HG03457 (cell line): ENCODE measurements at regions not wholly inside any gene's neighbourhood (a gene's known extent, or its start where the extent isn't known, plus 50 kb on each side); places are given as distances from the start of the nearest gene placed in this dataset.
"Not testable (repeated sequence)": the region's sequence is repeated elsewhere in the genome, so short reads cannot be mapped to it uniquely, and the experiment has no call there.

Experiments used
- ATAC-seq: cut with Tn5 transposase; IDR thresholded peaks from one replicate; pipeline ENCODE4 v1.9.1; 2021; ENCODE audit warnings: moderate number of reproducible peaks; ENCODE audit not compliant: unreplicated experiment

- ATAC-seq: no peak
These were observed 381.8 kb downstream of the MLLT3 start for GRCh38 chr9:20240498-20240897.

- no peak for ATAC-seq
These were observed 383.4 kb downstream of the MLLT3 start for GRCh38 chr9:20238921-20239320.

DNA sequence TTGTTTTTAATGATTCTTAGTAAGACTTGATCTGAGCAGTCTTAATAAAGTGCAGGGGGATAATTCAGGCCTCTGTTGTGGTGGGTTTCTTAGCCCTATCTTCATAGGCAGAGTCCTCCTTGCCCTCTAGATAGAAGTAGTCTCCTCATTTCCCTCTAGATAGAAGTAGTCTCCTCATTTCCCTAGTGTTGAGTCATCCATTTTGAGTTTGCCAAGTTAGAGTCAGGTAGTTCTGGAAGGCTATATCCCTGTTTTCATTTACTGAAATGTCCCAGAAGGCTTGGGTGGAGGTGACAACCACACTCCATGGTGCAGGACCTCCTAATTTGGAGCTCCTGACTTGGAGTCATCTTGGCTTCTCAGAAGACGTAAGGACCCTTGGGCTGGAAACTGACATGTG is 384.6 kb downstream of the MLLT3 start:
- ATAC-seq: no peak

DNA sequence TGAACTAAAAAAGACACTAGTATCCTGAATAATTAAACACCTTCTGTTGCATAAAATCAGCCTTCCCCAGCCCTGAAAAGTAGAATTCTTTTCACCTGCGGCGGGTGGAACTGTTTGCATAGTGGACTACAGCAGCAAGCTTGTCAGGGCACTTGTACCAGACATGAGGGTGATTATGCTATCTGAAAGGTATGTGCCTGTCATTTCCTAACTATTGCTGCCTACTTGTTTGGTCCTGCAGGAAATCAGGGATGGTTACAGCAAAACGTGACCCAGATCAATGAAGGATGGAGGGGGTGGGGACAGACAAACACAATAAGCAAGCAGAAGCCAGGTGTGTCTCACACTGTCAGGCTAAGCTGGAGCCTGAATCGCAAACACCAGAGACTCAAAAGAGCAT is 385.6 kb downstream of the MLLT3 start:
- ATAC-seq: no peak

- not testable (repeated sequence) for ATAC-seq
These were observed 387.1 kb downstream of the MLLT3 start for GRCh38 chr9:20235206-20235605.

- ATAC-seq: no peak
These were observed 394.2 kb downstream of the MLLT3 start for GRCh38 chr9:20228096-20228495.

- no peak for ATAC-seq
These were observed 395.0 kb downstream of the MLLT3 start for GRCh38 chr9:20227166-20227874.

GRCh38 chr9:20226345-20226744 is 396.0 kb downstream of the MLLT3 start:
- ATAC-seq: no peak

DNA sequence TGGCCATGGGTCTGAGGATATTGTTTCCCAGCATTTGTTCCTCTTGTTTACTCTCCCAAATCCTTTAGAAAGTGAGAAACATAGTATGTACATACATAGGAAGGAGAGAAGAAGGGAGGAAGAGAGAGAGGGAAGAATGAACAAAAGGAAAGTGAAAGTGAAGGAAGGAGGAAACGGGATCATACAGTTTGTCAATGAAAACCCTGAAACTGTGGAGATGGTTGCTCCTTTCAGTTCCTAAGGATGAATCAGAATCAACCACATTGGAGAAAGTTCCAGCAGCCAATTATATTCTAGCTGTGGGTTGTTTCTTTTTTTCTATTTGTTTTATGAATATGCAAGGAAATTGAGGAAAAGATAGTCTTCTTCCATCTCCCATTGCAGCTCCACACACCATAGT is 396.5 kb downstream of the MLLT3 start:
- no peak for ATAC-seq

GRCh38 chr9:20224756-20225155 is 397.5 kb downstream of the MLLT3 start:
- no peak for ATAC-seq

- no peak for ATAC-seq
These were observed 402.0 kb downstream of the MLLT3 start for GRCh38 chr9:20220286-20220685.

GRCh38 chr9:20219437-20219836 is 402.9 kb downstream of the MLLT3 start:
- no peak for ATAC-seq

DNA sequence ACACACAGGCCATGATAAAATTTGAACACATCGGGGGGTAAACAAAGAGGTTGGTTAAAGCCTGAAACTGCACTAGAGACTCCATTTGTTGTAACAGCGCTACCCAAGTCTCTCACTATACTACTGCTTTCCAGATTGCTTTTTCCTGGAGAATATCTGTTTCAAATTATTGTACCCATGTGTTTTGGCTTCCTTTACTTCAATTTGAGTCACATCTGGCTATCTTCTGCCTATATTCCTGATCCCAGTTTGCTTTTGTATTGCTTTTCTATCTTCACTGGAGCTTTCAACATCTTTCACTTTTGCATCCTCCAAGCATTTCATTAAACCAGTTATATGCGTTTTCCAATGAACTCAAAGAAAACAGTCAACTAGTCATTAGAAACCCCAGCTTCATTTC is 404.7 kb downstream of the MLLT3 start:
- no peak for ATAC-seq

- ATAC-seq: no peak
These were observed 405.9 kb downstream of the MLLT3 start for GRCh38 chr9:20216438-20216837.

- no peak for ATAC-seq
These were observed 406.7 kb downstream of the MLLT3 start for GRCh38 chr9:20215552-20215951.

DNA sequence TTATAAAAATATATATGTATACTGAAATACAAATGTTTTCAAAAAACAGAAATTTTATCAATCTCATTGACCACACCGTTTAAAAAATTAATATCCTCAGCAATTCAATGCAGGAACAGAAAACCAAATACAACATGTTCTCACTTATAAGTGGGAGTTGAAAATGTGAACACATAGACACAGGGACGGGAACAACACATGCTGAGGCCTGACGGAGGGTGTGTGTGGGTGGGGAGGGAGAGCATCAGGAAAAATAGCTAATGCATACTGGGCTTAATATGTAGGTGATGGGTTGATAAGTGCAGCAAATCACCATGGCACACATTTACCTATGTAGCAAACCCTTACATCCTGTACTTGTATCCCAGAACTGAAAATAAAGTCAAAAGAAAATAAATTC is 409.5 kb downstream of the MLLT3 start:
- ATAC-seq: no peak

DNA sequence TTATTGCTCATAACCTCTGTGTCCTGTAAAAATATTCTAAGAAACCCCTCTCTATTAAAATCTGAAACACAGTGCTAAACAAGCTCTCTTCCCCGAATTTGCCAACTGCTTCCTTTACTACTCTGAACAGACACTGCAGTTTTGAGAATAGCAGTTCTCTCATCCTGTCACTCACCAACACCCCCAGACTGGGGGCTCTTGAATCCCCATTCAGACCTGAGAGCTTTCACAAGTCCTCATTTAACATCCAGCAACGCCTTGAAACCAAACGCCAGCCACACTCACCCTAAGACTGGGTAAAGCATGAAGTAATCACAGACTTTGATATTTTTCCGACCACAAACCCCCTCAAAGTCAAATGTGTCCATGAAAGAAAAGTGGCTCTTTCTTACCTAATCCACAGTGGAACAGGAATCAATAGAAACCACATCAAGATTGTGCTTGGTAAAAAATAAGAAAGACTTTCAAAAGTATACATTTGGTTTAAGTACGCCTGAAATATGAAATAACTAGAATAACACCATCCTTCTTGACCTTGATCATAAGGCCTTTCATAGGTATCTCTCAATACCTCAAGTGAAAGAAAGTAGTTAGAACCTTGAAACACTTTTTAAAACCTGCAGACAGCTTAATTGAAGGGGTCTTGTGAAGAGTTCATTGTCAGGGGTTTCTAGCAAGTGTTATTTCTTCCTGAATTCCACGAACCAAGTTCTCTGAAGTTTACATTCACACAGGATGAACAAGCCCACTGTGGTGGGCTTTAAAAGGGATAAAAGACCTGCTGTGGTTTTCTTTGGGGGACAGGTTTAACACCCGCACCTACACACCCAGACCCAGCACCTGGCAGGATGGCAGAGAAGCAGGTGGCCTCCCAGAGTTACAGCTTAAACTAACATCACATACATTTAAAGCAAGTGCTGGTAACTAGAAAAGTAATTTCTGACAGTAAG is 412.6 kb downstream of the MLLT3 start:
- no peak for ATAC-seq

DNA sequence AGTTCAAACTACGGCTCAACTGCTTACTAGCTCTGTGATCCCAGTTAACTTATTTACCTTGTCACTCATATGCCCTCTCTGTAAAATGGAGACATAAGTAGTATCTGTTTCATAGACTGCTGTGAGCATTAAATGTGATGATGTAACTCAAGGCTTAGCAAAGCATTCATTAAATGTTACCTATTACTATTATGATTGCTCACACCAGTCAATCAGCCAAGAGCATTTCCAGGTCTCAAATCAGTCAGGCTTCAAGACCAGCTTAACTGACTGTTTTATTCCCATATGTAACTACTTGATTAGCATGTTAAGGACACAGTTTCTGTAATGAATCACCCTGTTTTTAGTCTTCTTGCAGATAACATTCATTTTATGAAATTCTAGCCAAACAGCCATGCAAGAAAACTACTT is 413.3 kb downstream of the MLLT3 start:
- ATAC-seq: no peak

DNA sequence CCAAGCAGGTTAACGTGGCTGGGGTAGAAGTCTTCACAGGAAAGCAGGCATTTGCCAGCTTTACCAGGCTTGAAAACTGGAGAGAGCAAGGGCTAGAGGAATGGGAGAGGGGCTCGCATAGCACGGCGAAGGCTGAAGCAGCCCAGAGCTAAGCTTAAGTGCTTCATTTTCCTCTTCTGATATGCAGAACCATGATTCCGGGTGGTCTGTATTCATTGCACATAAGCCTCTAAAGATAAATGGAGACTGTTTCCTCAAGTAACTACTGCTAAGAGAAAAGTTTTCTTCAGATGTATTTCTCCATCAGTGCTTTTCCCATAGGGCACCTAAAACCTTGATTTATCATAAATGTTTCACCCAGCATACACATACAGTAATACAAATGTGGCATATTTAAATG is 414.1 kb downstream of the MLLT3 start:
- ATAC-seq: no peak

DNA sequence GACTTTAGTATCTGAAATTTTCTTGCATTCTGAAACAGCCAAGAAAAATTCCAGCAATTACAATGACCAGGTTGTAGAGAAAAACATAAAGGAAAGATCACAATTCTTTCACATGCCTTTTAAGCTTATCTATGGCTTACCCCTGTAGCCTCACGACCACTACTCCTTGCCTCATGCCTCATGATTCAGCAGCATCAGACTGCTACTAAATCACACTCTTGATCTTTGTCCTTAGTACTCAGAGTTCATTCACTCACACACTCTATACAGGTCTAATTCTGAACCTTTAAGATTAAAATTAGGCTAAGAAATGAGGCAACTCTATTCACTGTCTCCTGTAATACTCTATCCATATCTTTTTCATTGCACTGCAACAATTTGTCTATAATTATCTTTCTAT is 415.1 kb downstream of the MLLT3 start:
- ATAC-seq: no peak

GRCh38 chr9:20205821-20206220 is 416.5 kb downstream of the MLLT3 start:
- no peak for ATAC-seq

GRCh38 chr9:20200991-20201431 is 412.2 kb upstream of the SLC24A2 start:
- no peak for ATAC-seq
